ENCODE measurements at regions not wholly inside any gene's neighbourhood (a gene's known extent, or its start where the extent isn't known, plus 50 kb on each side); places are given as distances from the start of the nearest gene placed in this dataset.
"Not testable (repeated sequence)": the region's sequence is repeated elsewhere in the genome, so short reads cannot be mapped to it uniquely, and the experiment has no call there.

GRCh38 chr14:106768972-106769700 is 1242.8 kb downstream of the TMEM121 start:
- DNase-seq, result not testable (repeated sequence)

- DNase-seq, result not testable (repeated sequence)
These were observed 1243.8 kb downstream of the TMEM121 start for GRCh38 chr14:106770158-106770672.

GRCh38 chr14:106774889-106775480 is 1248.6 kb downstream of the TMEM121 start:
- DNase-seq, result not testable (repeated sequence)

- no peak for DNase-seq
These were observed 1250.1 kb downstream of the TMEM121 start for GRCh38 chr14:106776395-106776983.

- no peak for DNase-seq
These were observed 1252.6 kb downstream of the TMEM121 start for GRCh38 chr14:106778986-106779385.

- DNase-seq, result no peak
These were observed 1260.3 kb downstream of the TMEM121 start for GRCh38 chr14:106786697-106787096.

GRCh38 chr14:106787626-106788025 is 1261.2 kb downstream of the TMEM121 start:
- no peak for DNase-seq

- no peak for DNase-seq
These were observed 1262.2 kb downstream of the TMEM121 start for GRCh38 chr14:106788534-106788933.

- no peak for DNase-seq
These were observed 1262.9 kb downstream of the TMEM121 start for GRCh38 chr14:106789318-106789717.

- no peak for DNase-seq
These were observed 1264.0 kb downstream of the TMEM121 start for GRCh38 chr14:106790189-106791036.

GRCh38 chr14:106792543-106792942 is 1266.2 kb downstream of the TMEM121 start:
- no peak for DNase-seq

- DNase-seq, result not testable (repeated sequence)
These were observed 1271.8 kb downstream of the TMEM121 start for GRCh38 chr14:106798166-106798565.

- no peak for DNase-seq
These were observed 1276.3 kb downstream of the TMEM121 start for GRCh38 chr14:106802413-106803364.

- DNase-seq, result no peak
These were observed 1277.0 kb downstream of the TMEM121 start for GRCh38 chr14:106803379-106803778.

GRCh38 chr14:106807493-106807892 is 1281.1 kb downstream of the TMEM121 start:
- no peak for DNase-seq

- DNase-seq, result no peak
These were observed 1282.1 kb downstream of the TMEM121 start for GRCh38 chr14:106808458-106808857.

- DNase-seq, result no peak
These were observed 1282.5 kb downstream of the TMEM121 start for GRCh38 chr14:106808907-106809306.

- no peak for DNase-seq
These were observed 1283.2 kb downstream of the TMEM121 start for GRCh38 chr14:106809615-106810014.

GRCh38 chr14:106810168-106810567 is 1283.8 kb downstream of the TMEM121 start:
- not testable (repeated sequence) for DNase-seq

- no peak for DNase-seq
These were observed 1284.8 kb downstream of the TMEM121 start for GRCh38 chr14:106811162-106811561.

GRCh38 chr14:106812788-106813476 is 1286.5 kb downstream of the TMEM121 start:
- no peak for DNase-seq

Measured in right hindlimb (tissue), 1 donor.